Astrocyte of the spinal cord (primary cell): ENCODE measurements at regions not wholly inside any gene's neighbourhood (a gene's known extent, or its start where the extent isn't known, plus 50 kb on each side); places are given as distances from the start of the nearest gene placed in this dataset.

Experiments
- DNase-seq: peaks from one replicate; pipeline ENCODE4 v3.0.0; 2011; ENCODE audit warnings: low read depth, low spot score
- H3K4me3 ChIP-seq: 2 replicates; pipeline ENCODE4 v1.5.1; 2011; ENCODE audit warnings: low read depth, mild to moderate bottlenecking, low read length, moderate library complexity
- in situ Hi-C: cut with HindIII; loops from 2 replicates; pipeline ENCODE4 v1.10.0; 2017; ENCODE audit warnings: low sequenced_read_pairs
- TF ChIP-seq, protein P1 (sequence below): IDR thresholded peaks from 2 replicates; pipeline ENCODE4 v1.5.1; 2012; ENCODE audit warnings: low read depth, mild to moderate bottlenecking, low read length, inconsistent platforms

DNA sequence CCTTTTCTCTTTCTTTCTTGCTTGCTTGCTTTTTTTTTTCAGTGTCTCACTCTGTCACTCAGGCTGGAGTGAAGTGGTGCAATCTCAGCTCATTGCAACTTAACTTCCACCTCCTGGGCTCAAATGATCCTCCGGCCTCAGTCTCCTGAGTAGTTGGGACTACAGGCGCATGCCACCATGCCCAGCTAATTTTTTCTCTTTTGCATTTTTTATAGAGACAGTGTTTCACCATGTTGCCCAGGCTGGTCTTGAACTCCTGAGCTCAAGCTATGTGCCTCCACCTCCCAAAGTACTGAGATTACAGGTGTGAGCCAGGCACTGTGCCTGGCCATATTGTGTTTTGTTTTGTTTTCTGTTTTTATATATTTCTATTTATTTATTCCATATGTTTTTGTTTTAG lies 461.0 kb downstream of the ADAMTS20 start:
- no peak overlapping the region for H3K4me3 ChIP-seq
- TF ChIP-seq, protein P1, sequence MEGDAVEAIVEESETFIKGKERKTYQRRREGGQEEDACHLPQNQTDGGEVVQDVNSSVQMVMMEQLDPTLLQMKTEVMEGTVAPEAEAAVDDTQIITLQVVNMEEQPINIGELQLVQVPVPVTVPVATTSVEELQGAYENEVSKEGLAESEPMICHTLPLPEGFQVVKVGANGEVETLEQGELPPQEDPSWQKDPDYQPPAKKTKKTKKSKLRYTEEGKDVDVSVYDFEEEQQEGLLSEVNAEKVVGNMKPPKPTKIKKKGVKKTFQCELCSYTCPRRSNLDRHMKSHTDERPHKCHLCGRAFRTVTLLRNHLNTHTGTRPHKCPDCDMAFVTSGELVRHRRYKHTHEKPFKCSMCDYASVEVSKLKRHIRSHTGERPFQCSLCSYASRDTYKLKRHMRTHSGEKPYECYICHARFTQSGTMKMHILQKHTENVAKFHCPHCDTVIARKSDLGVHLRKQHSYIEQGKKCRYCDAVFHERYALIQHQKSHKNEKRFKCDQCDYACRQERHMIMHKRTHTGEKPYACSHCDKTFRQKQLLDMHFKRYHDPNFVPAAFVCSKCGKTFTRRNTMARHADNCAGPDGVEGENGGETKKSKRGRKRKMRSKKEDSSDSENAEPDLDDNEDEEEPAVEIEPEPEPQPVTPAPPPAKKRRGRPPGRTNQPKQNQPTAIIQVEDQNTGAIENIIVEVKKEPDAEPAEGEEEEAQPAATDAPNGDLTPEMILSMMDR, result no peak
- DNase-seq, result no peak
- in situ Hi-C loops, result no loop called here

DNA sequence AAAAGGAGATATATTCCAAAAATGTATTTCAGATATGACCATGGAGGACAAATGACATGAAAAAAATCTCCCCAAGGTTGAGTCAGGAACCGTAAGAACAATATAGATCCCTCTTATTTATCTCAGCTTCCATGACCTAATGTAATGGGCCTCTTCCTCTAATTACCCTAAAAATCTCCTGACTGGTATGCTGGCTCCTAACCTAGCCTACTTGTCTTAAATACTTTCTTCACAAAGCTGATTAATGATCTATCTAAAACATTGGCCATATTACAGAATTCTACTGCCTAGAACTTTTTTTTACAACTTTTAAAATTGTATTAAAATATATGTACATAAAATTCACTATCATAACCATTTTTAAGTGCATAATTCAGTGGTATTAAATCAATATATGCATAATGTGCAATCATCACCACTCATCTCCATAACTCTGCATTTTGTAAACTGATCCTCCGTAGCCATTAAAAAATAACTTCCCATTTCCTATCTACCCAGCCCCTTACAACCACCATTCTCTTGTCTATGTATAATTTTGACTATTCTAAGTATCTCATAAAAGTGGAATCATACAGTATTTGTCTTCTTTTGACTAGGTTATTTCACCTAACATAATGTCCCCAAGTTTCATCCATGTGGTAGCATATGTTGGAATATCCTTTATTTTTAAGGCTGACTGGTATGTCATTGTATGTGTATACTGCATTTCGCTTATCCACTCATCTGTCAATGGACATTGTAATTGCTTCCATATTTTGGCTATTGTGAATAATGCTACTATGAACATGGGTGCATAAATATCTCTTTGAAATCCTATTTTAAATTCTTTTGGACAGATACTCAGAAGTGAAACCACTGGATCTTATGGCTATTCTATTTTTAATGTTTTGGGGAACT lies 464.6 kb downstream of the ADAMTS20 start:
- no peak overlapping the region for H3K4me3 ChIP-seq
- in situ Hi-C loops, result no loop called here

DNA sequence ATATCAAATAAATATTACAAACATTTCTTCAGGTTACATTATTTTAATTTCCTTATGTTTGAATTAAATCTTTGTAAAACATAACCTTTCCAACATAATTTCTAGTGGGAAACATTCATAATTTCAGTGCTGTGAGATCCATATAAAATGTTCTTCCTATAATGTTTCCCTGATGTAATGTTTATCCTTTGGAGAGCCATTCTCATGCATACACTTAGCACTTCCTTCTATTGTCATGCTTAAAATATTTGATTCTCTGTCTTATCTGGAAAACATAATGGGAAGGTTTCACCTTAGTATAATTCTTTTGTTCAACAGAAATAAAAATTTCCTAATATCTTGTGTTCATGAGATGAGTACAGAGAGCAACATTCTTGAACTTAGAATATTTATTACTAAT lies 472.5 kb downstream of the ADAMTS20 start:
- TF ChIP-seq, protein P1, result no peak
- no peak for DNase-seq
- no peak overlapping the region for H3K4me3 ChIP-seq
- in situ Hi-C loops, result no loop called here

More for the DNA sequence above, 464.6 kb downstream of the ADAMTS20 start:
- TF ChIP-seq, protein P1, result no peak
- DNase-seq, result no peak

DNA sequence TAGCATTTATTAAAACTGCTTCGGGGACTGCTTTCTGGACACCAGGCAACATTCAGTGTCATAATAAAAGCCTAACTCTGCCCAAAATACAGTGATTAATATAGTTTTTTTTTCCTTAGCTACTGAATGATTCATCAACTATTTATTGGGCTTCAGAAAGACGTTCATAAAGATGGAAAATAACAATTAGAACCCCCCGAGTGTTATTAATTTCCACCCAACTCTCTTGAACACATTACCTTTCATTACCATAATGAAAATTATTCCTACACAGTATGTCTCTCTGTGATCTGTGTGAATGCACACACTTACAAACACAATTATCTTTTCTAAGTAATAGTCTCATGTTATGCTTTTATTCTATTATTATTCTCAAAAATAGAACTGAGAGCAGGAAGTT lies 473.0 kb downstream of the ADAMTS20 start:
- no peak for DNase-seq
- TF ChIP-seq, protein P1, result no peak
- in situ Hi-C loops, result no loop called here
- no peak overlapping the region for H3K4me3 ChIP-seq

DNA sequence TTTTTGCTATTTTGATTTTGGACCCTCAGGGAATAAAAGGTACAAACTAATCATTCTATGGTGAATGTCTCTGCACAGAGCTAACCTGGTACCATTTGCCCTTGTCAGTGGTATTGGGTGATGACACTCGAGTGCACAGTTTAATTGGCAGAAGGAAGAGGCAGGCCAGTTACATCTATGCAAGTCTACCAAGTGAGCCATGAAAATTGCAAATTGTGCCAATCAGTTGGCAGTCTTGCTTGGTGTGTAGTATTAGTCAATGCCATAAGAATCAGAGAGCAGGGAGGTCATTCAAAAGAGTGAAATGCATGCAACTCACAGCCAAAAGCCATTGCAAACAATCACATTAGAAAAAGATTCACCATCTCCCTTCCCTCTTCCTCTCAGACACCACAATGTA lies 479.6 kb downstream of the ADAMTS20 start:
- TF ChIP-seq, protein P1, result no peak
- in situ Hi-C loops, result no loop called here
- no peak overlapping the region for H3K4me3 ChIP-seq
- DNase-seq, result no peak

DNA sequence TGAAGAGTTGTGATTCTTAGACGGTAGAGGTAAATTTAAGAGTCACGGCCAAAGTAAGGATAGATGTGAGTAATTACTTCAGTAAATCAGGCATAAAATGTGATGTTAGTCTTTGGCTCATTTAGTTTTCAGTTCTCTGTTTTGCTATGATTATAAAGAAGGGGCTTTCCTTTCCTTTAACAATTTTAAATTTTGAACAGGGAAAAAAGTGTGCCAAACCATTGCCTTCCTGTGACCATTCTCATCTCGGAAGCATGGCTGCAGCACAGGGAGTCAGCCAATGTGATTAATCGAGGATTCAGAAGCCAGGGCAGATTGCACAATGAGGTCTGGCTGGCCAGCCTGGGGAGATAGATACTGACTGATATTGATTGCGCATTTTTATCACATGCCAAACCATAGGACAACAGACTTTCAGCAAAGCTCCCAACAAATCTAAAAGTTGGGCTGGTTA lies 480.2 kb upstream of the PRICKLE1 start:
- TF ChIP-seq, protein P1, result no peak
- no peak overlapping the region for H3K4me3 ChIP-seq
- in situ Hi-C loops, result no loop called here
- DNase-seq, result peak; percentile 22
